GM23248 (cell line): ENCODE measurements at regions not wholly inside any gene's neighbourhood (a gene's known extent, or its start where the extent isn't known, plus 50 kb on each side); places are given as distances from the start of the nearest gene placed in this dataset.

Experiments
- EZH2 ChIP-seq: fragments of 200-600 bp; sonication (generic); IDR thresholded peaks from 2 replicates; pipeline ENCODE4 v1.6.1; 2018; ENCODE audit warnings: antibody characterized with exemption, mild to moderate bottlenecking; ENCODE audit not compliant: insufficient read depth, poor library complexity, severe bottlenecking
- EZH2phosphoT487 ChIP-seq: fragments of 200-600 bp; sonication (generic); IDR thresholded peaks from 2 replicates; pipeline ENCODE4 v1.6.1; 2018; ENCODE audit warnings: antibody characterized with exemption, moderate library complexity, mild to moderate bottlenecking, low read depth; ENCODE audit not compliant: insufficient read depth

GRCh38 chr5:67636091-67636490 lies 439.5 kb upstream of the CD180 start:
- TF ChIP-seq EZH2 = no peak
- no peak for TF ChIP-seq EZH2phosphoT487
